Kidney epithelial cell (primary cell): ENCODE measurements at regions not wholly inside any gene's neighbourhood (a gene's known extent, or its start where the extent isn't known, plus 50 kb on each side); places are given as distances from the start of the nearest gene placed in this dataset.

ENCODE experiments used
- DNase-seq: peaks from one replicate; pipeline ENCODE4 v3.0.0-alpha.2; 2010; ENCODE audit warnings: low read depth
- H3K27me3 ChIP-seq: 2 replicates; pipeline ENCODE4 v1.6.0; 2011; ENCODE audit warnings: low read length; ENCODE audit not compliant: control insufficient read depth, insufficient read depth
- H3K36me3 ChIP-seq: 2 replicates; pipeline ENCODE4 v1.5.1; 2011; ENCODE audit warnings: low read length; ENCODE audit not compliant: control insufficient read depth, insufficient read depth
- H3K4me3 ChIP-seq: 2 replicates; pipeline ENCODE4 v1.5.1; 2011; ENCODE audit warnings: low read depth, mild to moderate bottlenecking, control low read depth, low read length
- TF ChIP-seq, protein P1 (sequence below): IDR thresholded peaks from 2 replicates; pipeline ENCODE4 v1.5.1; 2011; ENCODE audit warnings: mild to moderate bottlenecking, moderate library complexity, low read length, control low read depth, inconsistent platforms; ENCODE audit not compliant: insufficient read depth, poor library complexity, severe bottlenecking

DNA sequence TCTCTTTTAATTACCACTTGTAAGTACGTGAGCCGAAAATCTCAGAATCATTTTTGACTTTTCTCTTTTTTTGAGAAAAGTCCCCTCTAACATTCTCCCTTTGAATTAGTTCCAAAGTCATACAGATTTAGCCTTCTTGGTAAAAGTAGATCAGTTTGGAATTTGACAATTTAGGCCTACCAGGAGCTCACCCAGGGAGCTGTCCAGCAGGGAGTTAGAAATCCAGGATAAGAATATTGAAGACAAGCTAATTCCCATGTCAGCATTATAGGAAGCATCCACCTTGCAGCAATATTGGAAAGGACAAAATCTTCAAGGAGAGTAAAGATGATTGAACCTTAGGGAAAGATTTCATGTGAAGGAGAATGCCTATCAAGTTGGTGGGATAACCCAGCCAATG lies 352.2 kb upstream of the CPEB2 start:
- H3K4me3 ChIP-seq: no peak overlapping the region
- H3K27me3 ChIP-seq: no peaks in the 10 kb centered on the region
- TF ChIP-seq, protein P1, sequence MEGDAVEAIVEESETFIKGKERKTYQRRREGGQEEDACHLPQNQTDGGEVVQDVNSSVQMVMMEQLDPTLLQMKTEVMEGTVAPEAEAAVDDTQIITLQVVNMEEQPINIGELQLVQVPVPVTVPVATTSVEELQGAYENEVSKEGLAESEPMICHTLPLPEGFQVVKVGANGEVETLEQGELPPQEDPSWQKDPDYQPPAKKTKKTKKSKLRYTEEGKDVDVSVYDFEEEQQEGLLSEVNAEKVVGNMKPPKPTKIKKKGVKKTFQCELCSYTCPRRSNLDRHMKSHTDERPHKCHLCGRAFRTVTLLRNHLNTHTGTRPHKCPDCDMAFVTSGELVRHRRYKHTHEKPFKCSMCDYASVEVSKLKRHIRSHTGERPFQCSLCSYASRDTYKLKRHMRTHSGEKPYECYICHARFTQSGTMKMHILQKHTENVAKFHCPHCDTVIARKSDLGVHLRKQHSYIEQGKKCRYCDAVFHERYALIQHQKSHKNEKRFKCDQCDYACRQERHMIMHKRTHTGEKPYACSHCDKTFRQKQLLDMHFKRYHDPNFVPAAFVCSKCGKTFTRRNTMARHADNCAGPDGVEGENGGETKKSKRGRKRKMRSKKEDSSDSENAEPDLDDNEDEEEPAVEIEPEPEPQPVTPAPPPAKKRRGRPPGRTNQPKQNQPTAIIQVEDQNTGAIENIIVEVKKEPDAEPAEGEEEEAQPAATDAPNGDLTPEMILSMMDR: no peak
- H3K36me3 ChIP-seq: no peaks in the 10 kb centered on the region
- DNase-seq: no peak

DNA sequence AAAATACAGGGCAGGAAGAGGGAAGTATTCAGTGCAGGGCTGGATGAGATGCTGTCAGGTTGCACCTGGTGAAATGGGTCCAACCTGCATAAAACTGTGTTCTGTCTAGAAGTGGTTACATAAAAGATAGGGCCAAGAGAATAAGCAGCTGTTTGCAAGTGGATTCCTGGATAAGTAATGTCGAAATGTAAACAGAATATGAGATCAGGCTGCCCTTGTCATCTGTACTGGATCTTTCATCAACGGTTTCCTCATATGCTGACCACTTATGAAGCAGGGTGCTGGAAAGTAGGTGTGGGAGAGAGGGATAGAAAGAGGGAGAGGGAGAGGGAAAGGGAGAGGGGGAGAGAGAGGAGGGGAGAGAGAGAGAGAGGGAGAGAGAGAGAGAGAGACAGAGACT lies 349.8 kb upstream of the CPEB2 start:
- no peaks in the 10 kb centered on the region for H3K27me3 ChIP-seq
- no peaks in the 10 kb centered on the region for H3K36me3 ChIP-seq
- no peak for DNase-seq
- TF ChIP-seq, protein P1: no peak
- H3K4me3 ChIP-seq: no peak overlapping the region

DNA sequence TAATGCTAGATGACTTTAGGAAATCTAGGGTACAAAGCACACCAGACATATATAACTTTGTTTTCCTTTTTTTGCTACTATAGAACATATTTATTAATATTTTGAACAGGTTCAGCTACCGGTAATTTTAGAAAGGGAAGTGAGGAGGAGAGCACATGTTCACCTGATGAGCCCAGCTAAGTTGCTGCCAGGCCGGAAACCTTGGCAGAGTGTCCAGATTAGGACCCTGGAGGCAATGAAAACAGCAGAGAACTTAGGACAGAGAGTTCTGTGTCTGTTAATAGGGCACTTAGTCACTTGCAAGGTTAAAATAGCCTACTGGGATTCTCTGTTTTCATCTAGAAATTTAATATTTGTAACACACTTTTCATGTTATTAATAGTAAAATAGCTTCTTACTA lies 348.9 kb upstream of the CPEB2 start:
- TF ChIP-seq, protein P1: no peak
- no peaks in the 10 kb centered on the region for H3K27me3 ChIP-seq
- no peak for DNase-seq
- no peaks in the 10 kb centered on the region for H3K36me3 ChIP-seq
- no peak overlapping the region for H3K4me3 ChIP-seq

DNA sequence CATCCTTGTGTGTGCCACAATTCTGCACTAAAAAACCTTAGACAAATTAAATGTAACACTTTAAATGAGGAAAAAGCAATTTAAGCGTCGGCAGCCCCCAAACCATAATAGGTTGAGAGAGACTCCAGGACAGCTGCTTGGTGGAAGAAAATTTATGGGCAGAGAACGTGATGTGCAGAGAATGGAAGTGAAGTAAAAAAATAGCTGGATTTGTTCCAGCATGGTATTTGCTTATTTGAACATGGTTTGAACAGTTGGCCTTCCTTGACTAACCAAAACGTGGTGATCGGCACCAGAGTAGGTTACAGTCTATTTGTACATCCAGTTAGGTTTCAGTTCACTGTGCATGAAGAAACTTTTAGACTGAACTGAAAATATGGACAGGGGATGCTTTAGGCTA lies 343.0 kb upstream of the CPEB2 start:
- no peaks in the 10 kb centered on the region for H3K27me3 ChIP-seq
- no peak for DNase-seq
- TF ChIP-seq, protein P1: no peak
- H3K4me3 ChIP-seq: no peak overlapping the region
- H3K36me3 ChIP-seq: no peaks in the 10 kb centered on the region

DNA sequence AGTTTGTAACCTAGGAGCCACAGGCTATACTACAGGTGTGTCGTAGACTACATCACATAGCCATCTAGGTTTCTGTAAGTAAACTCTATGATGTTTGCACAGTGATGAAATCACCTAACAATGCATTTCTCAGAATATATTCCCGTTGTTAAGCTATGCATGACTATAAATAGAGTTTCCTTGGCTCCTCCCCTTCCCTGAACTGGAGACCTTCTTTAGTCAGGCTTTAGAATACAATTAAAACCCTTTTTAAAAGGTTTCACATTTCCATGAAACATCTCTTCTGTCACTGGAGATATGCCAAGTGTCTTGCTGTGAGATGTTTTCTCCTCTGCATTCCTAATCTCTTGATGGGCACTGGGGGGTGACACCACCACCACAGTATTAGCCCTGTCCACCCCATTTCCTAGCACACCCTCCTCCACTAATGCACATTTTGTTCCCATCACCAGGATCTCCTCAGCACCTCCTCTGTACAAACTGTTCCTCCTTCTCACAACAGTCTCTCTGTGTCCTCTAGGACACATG lies 334.6 kb upstream of the CPEB2 start:
- H3K36me3 ChIP-seq: no peaks in the 10 kb centered on the region
- DNase-seq: no peak
- no peak overlapping the region for H3K4me3 ChIP-seq
- no peaks in the 10 kb centered on the region for H3K27me3 ChIP-seq
- TF ChIP-seq, protein P1: no peak

DNA sequence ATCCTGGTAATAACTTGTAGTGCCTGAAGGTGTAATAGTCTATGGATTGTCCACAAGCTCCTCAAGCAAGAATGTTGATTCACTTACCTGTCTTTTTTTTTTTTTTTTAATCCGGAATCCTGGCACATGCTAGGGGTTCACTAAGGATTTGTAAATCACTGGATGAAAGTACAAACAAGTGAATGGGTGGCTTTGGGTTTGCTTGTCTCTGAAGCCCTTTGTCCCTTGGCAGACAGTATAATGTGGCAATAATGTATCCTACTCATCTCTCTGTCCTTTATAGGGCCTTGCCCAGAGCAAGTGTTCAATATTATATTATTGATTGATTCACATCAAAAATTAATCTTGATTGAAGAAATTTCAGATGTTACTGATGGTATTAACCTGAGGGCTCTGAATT lies 334.0 kb upstream of the CPEB2 start:
- H3K27me3 ChIP-seq: no peaks in the 10 kb centered on the region
- no peak overlapping the region for H3K4me3 ChIP-seq
- no peak for DNase-seq
- H3K36me3 ChIP-seq: no peaks in the 10 kb centered on the region
- TF ChIP-seq, protein P1: no peak
